ENCODE measurements at regions not wholly inside any gene's neighbourhood (a gene's known extent, or its start where the extent isn't known, plus 50 kb on each side); places are given as distances from the start of the nearest gene placed in this dataset.

- ATAC-seq (peak; percentile 97), DNase-seq (peak; percentile 50)
- Histone ChIP-seq H4K20me1 (ENCODE audit: low read length) (no peaks in the 10 kb centered on the region), H3K36me3 (ENCODE audit: low read depth, low read length) (no peaks in the 10 kb centered on the region), H3K4me2 (ENCODE audit: low read length) (no peak overlapping the region), H3K9me2 (replicated peaks; ENCODE audit: low read length) (no peaks in the 10 kb centered on the region), H2AFZ (ENCODE audit: low read length) (no peak overlapping the region), H3K4me3 (ENCODE audit: low read length) (no peak overlapping the region), H3K9me3 (ENCODE audit: low read length) (no peaks in the 10 kb centered on the region), H3K4me1 (ENCODE audit: insufficient read depth, low read length) (no peaks in the 10 kb centered on the region), H3K27me3 (ENCODE audit: low read length) (no peaks in the 10 kb centered on the region), H3K27ac (ENCODE audit: low read length) (no peak overlapping the region), H3K79me2 (ENCODE audit: low read length) (no peaks in the 10 kb centered on the region), H3F3A (ENCODE audit: low read length, unreplicated experiment) (no peaks in the 10 kb centered on the region), H3K9ac (ENCODE audit: low read length) (no peak overlapping the region)
- TF ChIP-seq EZH2phosphoT487 (IDR thresholded peaks at IDR 0.05; ENCODE audit: borderline replicate concordance, low read length), result no peak
- TF ChIP-seq, protein P1, sequence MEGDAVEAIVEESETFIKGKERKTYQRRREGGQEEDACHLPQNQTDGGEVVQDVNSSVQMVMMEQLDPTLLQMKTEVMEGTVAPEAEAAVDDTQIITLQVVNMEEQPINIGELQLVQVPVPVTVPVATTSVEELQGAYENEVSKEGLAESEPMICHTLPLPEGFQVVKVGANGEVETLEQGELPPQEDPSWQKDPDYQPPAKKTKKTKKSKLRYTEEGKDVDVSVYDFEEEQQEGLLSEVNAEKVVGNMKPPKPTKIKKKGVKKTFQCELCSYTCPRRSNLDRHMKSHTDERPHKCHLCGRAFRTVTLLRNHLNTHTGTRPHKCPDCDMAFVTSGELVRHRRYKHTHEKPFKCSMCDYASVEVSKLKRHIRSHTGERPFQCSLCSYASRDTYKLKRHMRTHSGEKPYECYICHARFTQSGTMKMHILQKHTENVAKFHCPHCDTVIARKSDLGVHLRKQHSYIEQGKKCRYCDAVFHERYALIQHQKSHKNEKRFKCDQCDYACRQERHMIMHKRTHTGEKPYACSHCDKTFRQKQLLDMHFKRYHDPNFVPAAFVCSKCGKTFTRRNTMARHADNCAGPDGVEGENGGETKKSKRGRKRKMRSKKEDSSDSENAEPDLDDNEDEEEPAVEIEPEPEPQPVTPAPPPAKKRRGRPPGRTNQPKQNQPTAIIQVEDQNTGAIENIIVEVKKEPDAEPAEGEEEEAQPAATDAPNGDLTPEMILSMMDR (conservative IDR thresholded peaks at IDR 0.05; ENCODE audit: low read depth, low read length), result no peak
- no peak for TF ChIP-seq EZH2 (IDR thresholded peaks at IDR 0.05; ENCODE audit: low read length, unreplicated experiment)
- ChIA-PET CTCF (no interaction called here), POLR2A (ENCODE audit: unreplicated experiment) (interaction anchor here (0.6 kb wide), 1 partner anchor 374 kb away, joined by 3 read pairs; no protein-coding TSS in a partner anchor)
- intact Hi-C loops (cut with micrococcal nuclease), result no loop called here
- no TSS peak for BruUV-seq (replicated peaks)
Observed at GRCh38 chr14:44154874-44155273, 352.2 kb downstream of the FSCB start.

- no peak for DNase-seq
- ATAC-seq, result no peak
- no peak for TF ChIP-seq EZH2phosphoT487 (IDR thresholded peaks at IDR 0.05; ENCODE audit: borderline replicate concordance, low read length)
- TF ChIP-seq, protein P1 (conservative IDR thresholded peaks at IDR 0.05; ENCODE audit: low read depth, low read length), result no peak
- Histone ChIP-seq H2AFZ (ENCODE audit: low read length) (no peak overlapping the region), H3K27me3 (ENCODE audit: low read length) (no peaks in the 10 kb centered on the region), H3K27ac (ENCODE audit: low read length) (no peak overlapping the region), H4K20me1 (ENCODE audit: low read length) (no peaks in the 10 kb centered on the region), H3K36me3 (ENCODE audit: low read depth, low read length) (no peaks in the 10 kb centered on the region), H3K9me2 (replicated peaks; ENCODE audit: low read length) (no peaks in the 10 kb centered on the region), H3K9ac (ENCODE audit: low read length) (no peak overlapping the region), H3K4me2 (ENCODE audit: low read length) (no peak overlapping the region), H3K9me3 (ENCODE audit: low read length) (no peaks in the 10 kb centered on the region), H3K4me3 (ENCODE audit: low read length) (no peak overlapping the region), H3K4me1 (ENCODE audit: insufficient read depth, low read length) (no peaks in the 10 kb centered on the region), H3F3A (ENCODE audit: low read length, unreplicated experiment) (no peaks in the 10 kb centered on the region), H3K79me2 (ENCODE audit: low read length) (no peaks in the 10 kb centered on the region)
- POLR2A ChIA-PET (ENCODE audit: unreplicated experiment), result no interaction called here
- CTCF ChIA-PET, result no interaction called here
- intact Hi-C loops (cut with micrococcal nuclease), result no loop called here
- no TSS peak for BruUV-seq (replicated peaks)
Observed at GRCh38 chr14:44154446-44154845, 352.6 kb downstream of the FSCB start.

DNA sequence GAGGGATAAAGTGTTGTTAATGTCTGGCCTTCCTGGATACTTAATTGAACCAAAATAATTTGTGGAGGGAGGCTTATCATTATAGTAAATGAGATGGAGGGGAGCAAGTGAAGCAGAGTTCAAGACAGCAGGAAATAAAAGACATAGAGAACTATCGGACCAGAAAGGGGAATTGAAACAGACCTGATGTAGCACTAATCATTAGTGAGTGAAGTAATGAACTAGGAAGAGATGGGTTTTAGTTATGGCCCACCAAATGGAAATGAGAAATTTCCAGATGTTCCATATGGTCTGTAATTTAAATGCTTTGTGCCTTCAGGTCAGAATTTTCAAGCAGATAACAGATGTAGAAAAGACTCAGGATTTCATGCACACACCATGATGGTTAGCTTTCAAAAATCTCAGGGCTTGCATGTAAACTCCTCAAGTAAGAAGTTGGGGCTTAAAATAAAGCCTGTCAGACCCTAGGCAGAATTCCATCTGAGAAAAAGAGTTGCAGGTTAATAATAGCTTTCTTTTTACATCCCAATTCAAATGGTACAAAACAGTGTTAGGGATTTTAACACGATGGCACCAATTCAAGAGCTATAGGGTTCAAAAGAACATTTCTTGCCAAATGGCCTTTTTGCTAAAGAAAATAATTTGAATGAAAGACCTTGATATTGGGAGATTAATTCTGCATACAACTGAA is 355.8 kb downstream of the FSCB start:
- Histone ChIP-seq H3K4me2 (ENCODE audit: low read length) (no peak overlapping the region), H3K4me1 (ENCODE audit: insufficient read depth, low read length) (no peaks in the 10 kb centered on the region), H3K27ac (ENCODE audit: low read length) (no peak overlapping the region), H3K9me3 (ENCODE audit: low read length) (no peaks in the 10 kb centered on the region), H3F3A (ENCODE audit: low read length, unreplicated experiment) (no peaks in the 10 kb centered on the region), H3K27me3 (ENCODE audit: low read length) (no peaks in the 10 kb centered on the region), H3K36me3 (ENCODE audit: low read depth, low read length) (no peaks in the 10 kb centered on the region), H3K9me2 (replicated peaks; ENCODE audit: low read length) (no peaks in the 10 kb centered on the region), H3K79me2 (ENCODE audit: low read length) (no peaks in the 10 kb centered on the region), H3K9ac (ENCODE audit: low read length) (no peak overlapping the region), H4K20me1 (ENCODE audit: low read length) (no peaks in the 10 kb centered on the region), H3K4me3 (ENCODE audit: low read length) (no peak overlapping the region), H2AFZ (ENCODE audit: low read length) (no peak overlapping the region)
- TF ChIP-seq, protein P1 (conservative IDR thresholded peaks at IDR 0.05; ENCODE audit: low read depth, low read length), result no peak
- no peak for TF ChIP-seq EZH2phosphoT487 (IDR thresholded peaks at IDR 0.05; ENCODE audit: borderline replicate concordance, low read length)
- no peak for TF ChIP-seq EZH2 (IDR thresholded peaks at IDR 0.05; ENCODE audit: low read length, unreplicated experiment)
- CTCF ChIA-PET, result no interaction called here
- BruUV-seq (replicated peaks), result no TSS peak
- intact Hi-C loops (cut with micrococcal nuclease), result no loop called here
- no peak for DNase-seq
- POLR2A ChIA-PET (ENCODE audit: unreplicated experiment), result no interaction called here
- ATAC-seq, result no peak

Data from PC-3 (cell line).